Heart left ventricle (tissue), 16 donors: ENCODE measurements at regions not wholly inside any gene's neighbourhood (a gene's known extent, or its start where the extent isn't known, plus 50 kb on each side); places are given as distances from the start of the nearest gene placed in this dataset.

Experiments
- ATAC-seq, 4 donors: fragments of 200-7000 bp; cut with Tn5 transposase; one replicate each; pipeline ENCODE4 v1.9.1; 2020 to 2022; ENCODE audit warnings: moderate library complexity in 4 of 4, mild to moderate bottlenecking in 3 of 4, moderate number of reproducible peaks in 1 of 4
- DNase-seq, 5 donors: peaks; one replicate each; pipeline ENCODE4 v3.0.0-alpha.2; 2020
- H3K27ac ChIP-seq, 12 donors: fragments of 200-600 bp; sonication (generic) in 4 of 12; one replicate each; pipeline versions ENCODE4 v1.5.0 to v1.8.0; 2016 to 2022; ENCODE audit warnings: mild to moderate bottlenecking in 2 of 12
- H3K27me3 ChIP-seq, 9 donors: fragments of 200-600 bp; sonication (generic) in 2 of 9; one replicate each; pipeline versions ENCODE4 v1.5.1 to v1.8.0; 2016 to 2022; ENCODE audit warnings: mild to moderate bottlenecking in 3 of 9
- H3K36me3 ChIP-seq, 9 donors: fragments of 200-600 bp; sonication (generic) in 2 of 9; one replicate each; pipeline versions ENCODE4 v1.5.0 to v1.8.0; 2018 to 2022; ENCODE audit warnings: mild to moderate bottlenecking in 2 of 9
- H3K4me1 ChIP-seq, 12 donors: fragments of 200-600 bp; sonication (generic) in 4 of 12; one replicate each; pipeline versions ENCODE4 v1.5.0 to v1.8.0; 2016 to 2022; ENCODE audit warnings: mild to moderate bottlenecking in 3 of 12
- H3K4me3 ChIP-seq, 12 donors: fragments of 200-600 bp; sonication (generic) in 4 of 12; one replicate each; pipeline versions ENCODE4 v1.5.0 to v1.8.0; 2017 to 2022; ENCODE audit warnings: mild to moderate bottlenecking in 9 of 12, moderate library complexity in 4 of 12
- H3K9me3 ChIP-seq, 12 donors: fragments of 200-600 bp; sonication (generic) in 4 of 12; one replicate each; pipeline versions ENCODE4 v1.5.0 to v1.8.0; 2016 to 2022; ENCODE audit warnings: mild to moderate bottlenecking in 1 of 12
- CTCF ChIP-seq, 12 donors: fragments of 200-600 bp; sonication (generic) in 4 of 12; IDR thresholded peaks; one replicate each; pipeline versions ENCODE4 v1.5.0 to v1.8.0; 2018 to 2022; ENCODE audit warnings: antibody characterized with exemption in 12 of 12, mild to moderate bottlenecking in 5 of 12
- POLR2A ChIP-seq, 2 donors: fragments of 450-650 bp; IDR thresholded peaks; one replicate each; pipeline ENCODE4 v1.6.1; 2017; ENCODE audit warnings: antibody characterized with exemption in 2 of 2, mild to moderate bottlenecking in 2 of 2, moderate library complexity in 2 of 2
- WGBS, 4 donors: extraction: QIAGEN DNeasy Blood & Tissue Kit in 2 of 4; methylation state at CpG; one replicate each; pipeline versions ENCODE4 v1.1.5 to v1.1.7; 2013 to 2018; 5-methylcytosine and 5-hydroxymethylcytosine counted together
- intact Hi-C, 10 donors: fragments of 100-400 bp; cut with DNase I; formaldehyde crosslinking; loops; one replicate each; pipeline versions ENCODE4 v1.11.1 to v1.14.2; 2022
- donor health status: ischemic (EF 13 %, LVEDD 7.1; RV severe dilation, severe dysfunction).
- donor health status: healthy with polysubstance abuse.
- donor health status: DM: no; HTN: yes; CAD: no.
- donor health status: DM: no; HTN: no; CAD: no.
- donor health status: ischemic (EF 25% LVEDD 6.9; RV normal size, moderate dysfunction).
- donor health status: ischemic (EF 25% LVEDD 5.7; RV mildly dilated, moderate dysfunction).
- donor health status: healthy.
- donor health status: DM: yes; HTN: yes; CAD: no.
- donor health status: ischemic (EF 35%, LVEDD 5.7; RV mildly dilated, moderate dysfunction).
- donor health status: nonischemic (EF 11% LVEDD 7.7; RV severe dilation, severe dysfunction).
- donor health status: DM: yes; HTN: yes; CAD: no.
- donor health status: PGD.
- donor health status: ischemic (EF 29% LVEDD 5.4; RV normal size, mild dysfunction).
- donor health status: nonischemic (EF 23%, LVEDD 6.1; RV moderate dilation, normal function).

- TF ChIP-seq POLR2A (IDR thresholded peaks at IDR 0.05) = no peak
- no peak for TF ChIP-seq CTCF (IDR thresholded peaks at IDR 0.05)
- ATAC-seq (no peak), DNase-seq (no peak)
- H3K36me3 ChIP-seq = no peaks in the 10 kb centered on the region
- no peak overlapping the region for H3K4me3 ChIP-seq
- H3K4me1 ChIP-seq = no peaks in the 10 kb centered on the region
- intact Hi-C loops = no loop called here
- no peak overlapping the region for H3K27ac ChIP-seq
- no peaks in the 10 kb centered on the region for H3K27me3 ChIP-seq
- peaks cover 0 to 15% (median 9%) of the 10 kb centered on the region in 12 donors for H3K9me3 ChIP-seq
Observed at GRCh38 chr5:20536813-20537212, 548.8 kb upstream of the CDH18 start.

DNA sequence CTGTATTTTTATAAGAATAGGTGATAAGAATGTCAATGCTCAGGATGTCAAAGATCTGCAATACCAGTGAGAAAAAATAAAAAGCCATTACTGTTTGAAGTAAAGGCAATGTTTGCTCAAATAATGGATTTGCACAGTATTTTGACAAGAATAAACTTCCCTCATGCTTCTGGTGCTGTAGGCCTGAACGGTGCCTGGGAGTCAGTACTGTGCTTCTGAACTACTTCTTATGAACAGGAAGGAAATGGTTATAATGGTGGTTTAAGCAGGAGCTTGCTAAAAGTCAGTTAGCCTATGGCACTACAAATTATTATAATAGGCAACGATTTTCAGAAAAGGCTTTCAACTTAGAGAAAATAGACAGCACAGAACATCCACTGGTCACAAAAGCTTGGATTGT is 548.3 kb upstream of the CDH18 start:
- no peaks in the 10 kb centered on the region for H3K27me3 ChIP-seq
- no peak overlapping the region for H3K27ac ChIP-seq
- DNase-seq (no peak), ATAC-seq (no peak)
- H3K36me3 ChIP-seq = no peaks in the 10 kb centered on the region
- TF ChIP-seq CTCF (IDR thresholded peaks at IDR 0.05) = no peak
- TF ChIP-seq POLR2A (IDR thresholded peaks at IDR 0.05) = no peak
- intact Hi-C loops = no loop called here
- H3K9me3 ChIP-seq = peaks cover 0 to 17% (median 9%) of the 10 kb centered on the region in 12 donors
- 67 to 72% (median 70%) methylated on average over 2 of the region's 2 CpGs for WGBS, 4 donors
- no peak overlapping the region for H3K4me3 ChIP-seq
- H3K4me1 ChIP-seq = no peaks in the 10 kb centered on the region

- H3K4me3 ChIP-seq = no peak overlapping the region
- intact Hi-C loops = no loop called here
- peaks cover 0 to 20% (median 2%) of the 10 kb centered on the region in 12 donors for H3K9me3 ChIP-seq
- WGBS, 4 donors = 47 to 68% (median 56%) methylated on average over 1 of the region's 1 CpG
- H3K27ac ChIP-seq = no peak overlapping the region
- TF ChIP-seq CTCF (IDR thresholded peaks at IDR 0.05) = no peak
- TF ChIP-seq POLR2A (IDR thresholded peaks at IDR 0.05) = no peak
- H3K36me3 ChIP-seq = no peaks in the 10 kb centered on the region
- no peaks in the 10 kb centered on the region for H3K4me1 ChIP-seq
- H3K27me3 ChIP-seq = no peaks in the 10 kb centered on the region
- DNase-seq = no peak
- no peak for ATAC-seq
Observed at GRCh38 chr5:20528471-20528870, 540.5 kb upstream of the CDH18 start.

DNA sequence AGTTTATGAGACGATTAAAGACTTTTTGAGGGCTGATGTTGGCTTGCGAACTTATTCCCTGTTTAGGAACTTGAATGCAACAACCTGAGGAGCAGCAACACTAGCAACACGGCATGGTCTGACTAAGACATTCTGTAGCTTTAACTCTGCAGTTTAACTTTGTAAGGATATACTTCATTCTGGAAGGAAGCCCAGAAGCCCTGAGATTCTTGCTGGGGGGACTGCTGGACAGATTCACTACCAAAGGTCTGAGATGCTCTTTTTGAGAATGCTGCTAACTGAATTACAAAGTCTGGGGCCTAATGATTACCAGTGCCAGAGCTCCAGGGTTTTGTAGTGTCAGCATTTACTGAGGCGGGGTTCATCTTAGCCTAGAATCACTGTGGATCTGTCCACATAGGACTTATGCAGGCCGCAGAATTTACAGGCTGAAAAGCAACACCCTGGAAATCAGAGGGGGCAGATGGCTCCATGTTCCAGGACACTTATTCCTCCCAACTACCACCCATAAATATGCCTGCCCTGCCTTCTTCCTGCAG is 537.1 kb upstream of the CDH18 start:
- TF ChIP-seq CTCF (IDR thresholded peaks at IDR 0.05) (no peak), POLR2A (IDR thresholded peaks at IDR 0.05) (no peak)
- Histone ChIP-seq H3K27ac (no peak overlapping the region), H3K4me1 (no peaks in the 10 kb centered on the region), H3K4me3 (no peak overlapping the region), H3K36me3 (no peaks in the 10 kb centered on the region), H3K9me3 (peaks cover 0 to 17% (median 0%) of the 10 kb centered on the region in 12 donors), H3K27me3 (no peaks in the 10 kb centered on the region)
- no peak for ATAC-seq
- no peak for DNase-seq
- WGBS, 4 donors = 78 to 88% (median 84%) methylated on average over 5 of the region's 5 CpGs
- intact Hi-C loops = no loop called here
